Mesendoderm (in vitro differentiated cells): ENCODE measurements at regions not wholly inside any gene's neighbourhood (a gene's known extent, or its start where the extent isn't known, plus 50 kb on each side); places are given as distances from the start of the nearest gene placed in this dataset.
"Not testable (repeated sequence)": the region's sequence is repeated elsewhere in the genome, so short reads cannot be mapped to it uniquely, and the experiment has no call there.

Experiments
- DNase-seq: peaks from one replicate; pipeline ENCODE4 v3.0.0; 2013
- H2AK5ac ChIP-seq: 2 replicates; pipeline ENCODE4 v1.6.1; 2013; ENCODE audit warnings: low read length, inconsistent platforms
- H2BK120ac ChIP-seq: 2 replicates; pipeline ENCODE4 v1.6.1; 2013; ENCODE audit warnings: low read depth, mild to moderate bottlenecking, low read length, moderate library complexity, mixed read lengths
- H2BK15ac ChIP-seq: replicated peaks from 2 replicates; pipeline ENCODE4 v1.6.1; 2013; ENCODE audit warnings: low read depth, mild to moderate bottlenecking, moderate library complexity
- H2BK5ac ChIP-seq: 2 replicates; pipeline ENCODE4 v1.6.1; 2013; ENCODE audit warnings: low read length, inconsistent platforms
- H3K18ac ChIP-seq: 2 replicates; pipeline ENCODE4 v1.6.1; 2013; ENCODE audit warnings: mild to moderate bottlenecking, low read length, mixed read lengths
- H3K23ac ChIP-seq: one replicate; pipeline ENCODE4 v1.6.1; 2013; ENCODE audit warnings: low read length
- H3K27ac ChIP-seq: 2 replicates; pipeline ENCODE4 v1.5.1; 2013; ENCODE audit warnings: low read depth, mild to moderate bottlenecking, inconsistent platforms, low read length, moderate library complexity
- H3K27me3 ChIP-seq: 2 replicates; pipeline ENCODE4 v1.6.1; 2013; ENCODE audit warnings: low read length, control low read depth, mild to moderate bottlenecking, inconsistent platforms; ENCODE audit not compliant: insufficient read depth, poor library complexity
- H3K36me3 ChIP-seq: 2 replicates; pipeline ENCODE4 v1.6.1; 2013; ENCODE audit warnings: low read length, inconsistent platforms; ENCODE audit not compliant: control insufficient read depth, insufficient read depth
- H3K4ac ChIP-seq: one replicate; pipeline ENCODE4 v1.6.1; 2013; ENCODE audit warnings: low read depth, mild to moderate bottlenecking, low read length, moderate library complexity
- H3K4me1 ChIP-seq: 2 replicates; pipeline ENCODE4 v1.6.1; 2013; ENCODE audit warnings: low read depth, low read length, inconsistent platforms; ENCODE audit not compliant: control insufficient read depth
- H3K4me2 ChIP-seq: 2 replicates; pipeline ENCODE4 v1.6.1; 2013; ENCODE audit warnings: low read length
- H3K4me3 ChIP-seq: 2 replicates; pipeline ENCODE4 v1.5.1; 2013; ENCODE audit warnings: mild to moderate bottlenecking, low read length
- H3K56ac ChIP-seq: one replicate; pipeline ENCODE4 v1.6.1; 2013; ENCODE audit warnings: low read length
- H3K79me1 ChIP-seq: 2 replicates; pipeline ENCODE4 v1.6.1; 2013; ENCODE audit warnings: low read length, inconsistent platforms
- H3K79me2 ChIP-seq: 2 replicates; pipeline ENCODE4 v1.6.1; 2013; ENCODE audit warnings: mild to moderate bottlenecking, low read length; ENCODE audit not compliant: control insufficient read depth, insufficient read depth
- H3K9ac ChIP-seq: 2 replicates; pipeline ENCODE4 v1.6.1; 2013; ENCODE audit warnings: low read length, inconsistent platforms
- H4K5ac ChIP-seq: one replicate; pipeline ENCODE4 v1.6.1; 2013; ENCODE audit warnings: low read length
- H4K8ac ChIP-seq: one replicate; pipeline ENCODE4 v1.6.1; 2013; ENCODE audit warnings: low read depth, mild to moderate bottlenecking, control low read depth, low read length, moderate library complexity
- WGBS: extraction: QIAGEN DNeasy Blood & Tissue Kit; methylation state at CpG from one replicate; pipeline ENCODE4 v1.1.7; 2013; ENCODE audit warnings: low lambda C conversion rate, missing lambda C conversion rate; ENCODE audit not compliant: insufficient coverage; ENCODE audit errors: extremely low coverage; 5-methylcytosine and 5-hydroxymethylcytosine counted together

GRCh38 chr14:105586144-105586872 is 59.9 kb downstream of the TMEM121 start:
- not testable (repeated sequence) for H3K4me3 ChIP-seq, DNase-seq, H2BK120ac ChIP-seq, H3K23ac ChIP-seq, H2BK5ac ChIP-seq, H3K4ac ChIP-seq, H2AK5ac ChIP-seq, H4K5ac ChIP-seq, H3K4me2 ChIP-seq, H3K79me1 ChIP-seq, H3K79me2 ChIP-seq, H3K9ac ChIP-seq, H3K56ac ChIP-seq, H3K36me3 ChIP-seq, H3K4me1 ChIP-seq, H4K8ac ChIP-seq, H3K27me3 ChIP-seq, H2BK15ac ChIP-seq, H3K27ac ChIP-seq, H3K18ac ChIP-seq
- no CpG with 5 or more reads among the region's 16 CpGs for WGBS

DNA sequence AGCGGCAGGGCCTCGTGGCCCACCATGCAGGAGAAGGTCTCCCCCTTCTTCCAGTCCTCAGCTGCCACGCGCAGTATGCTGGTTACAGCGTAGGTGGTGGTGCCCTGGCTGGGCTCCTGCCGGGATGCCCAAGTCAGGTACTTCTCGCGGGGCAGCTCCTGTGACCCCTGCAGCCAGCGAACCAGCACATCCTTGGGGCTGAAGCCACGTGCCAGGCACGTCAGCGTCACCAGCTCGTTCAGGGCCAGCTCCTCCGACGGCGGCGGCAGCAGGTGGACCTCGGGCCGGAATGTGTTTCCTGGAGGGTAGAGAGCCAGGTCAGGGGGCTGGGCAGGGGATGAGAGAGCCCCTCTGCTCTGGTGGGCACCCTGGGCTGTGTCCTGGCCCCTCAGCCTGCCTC is 60.7 kb downstream of the TMEM121 start:
- H3K18ac ChIP-seq, H3K36me3 ChIP-seq, DNase-seq, H2BK15ac ChIP-seq, H4K5ac ChIP-seq, H2BK120ac ChIP-seq, H3K27me3 ChIP-seq, H3K4me1 ChIP-seq, H3K79me2 ChIP-seq, H2AK5ac ChIP-seq, H3K56ac ChIP-seq, H3K9ac ChIP-seq, H3K4me3 ChIP-seq, H3K27ac ChIP-seq, H3K23ac ChIP-seq, H3K79me1 ChIP-seq, H3K4ac ChIP-seq, H2BK5ac ChIP-seq, H4K8ac ChIP-seq, H3K4me2 ChIP-seq: not testable (repeated sequence)
- no CpG with 5 or more reads among the region's 19 CpGs for WGBS

DNA sequence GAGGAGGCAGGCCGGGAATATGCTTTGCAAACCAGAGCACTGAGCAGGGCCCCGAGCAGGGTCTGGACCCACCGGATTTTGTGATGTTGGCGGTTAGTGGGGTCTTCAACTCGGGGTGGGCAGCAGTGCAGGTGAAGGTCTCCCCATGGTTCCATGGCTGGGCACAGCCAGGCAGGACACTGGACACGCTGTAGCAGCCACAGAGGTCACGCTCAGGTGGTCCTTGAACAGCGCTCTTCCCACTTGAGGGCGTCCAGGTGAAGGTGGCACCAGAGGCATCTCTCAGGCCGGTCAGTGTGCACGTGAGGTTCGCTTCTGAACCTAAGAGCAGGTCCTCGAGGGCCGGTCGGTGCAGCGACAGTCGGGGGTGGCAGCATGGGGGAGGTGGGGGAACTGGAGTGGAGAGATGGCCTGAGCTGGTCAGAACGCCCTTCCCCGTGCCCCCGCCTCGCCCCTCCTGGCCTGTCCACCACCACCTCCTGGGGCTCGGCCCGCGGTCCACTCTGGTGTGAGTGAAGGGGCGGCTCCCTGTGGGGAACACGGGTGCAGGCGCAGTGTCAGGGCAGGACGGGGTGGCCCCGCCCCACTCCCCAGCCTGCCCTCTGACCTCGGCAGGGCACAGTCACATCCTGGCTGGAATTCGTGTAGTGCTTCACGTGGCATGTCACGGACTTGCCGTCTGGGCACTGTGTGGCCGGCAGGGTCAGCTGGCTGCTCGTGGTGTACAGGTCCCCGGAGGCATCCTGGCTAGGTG is 61.3 kb downstream of the TMEM121 start:
- not testable (repeated sequence) for H2BK5ac ChIP-seq, H2BK120ac ChIP-seq, H3K4ac ChIP-seq, H3K18ac ChIP-seq, H4K5ac ChIP-seq, H2AK5ac ChIP-seq, H2BK15ac ChIP-seq, H3K56ac ChIP-seq, H3K23ac ChIP-seq, H3K4me2 ChIP-seq, DNase-seq, H3K27me3 ChIP-seq, H4K8ac ChIP-seq, H3K79me2 ChIP-seq, H3K9ac ChIP-seq, H3K4me3 ChIP-seq, H3K4me1 ChIP-seq, H3K79me1 ChIP-seq, H3K36me3 ChIP-seq, H3K27ac ChIP-seq
- no CpG with 5 or more reads among the region's 37 CpGs for WGBS

DNA sequence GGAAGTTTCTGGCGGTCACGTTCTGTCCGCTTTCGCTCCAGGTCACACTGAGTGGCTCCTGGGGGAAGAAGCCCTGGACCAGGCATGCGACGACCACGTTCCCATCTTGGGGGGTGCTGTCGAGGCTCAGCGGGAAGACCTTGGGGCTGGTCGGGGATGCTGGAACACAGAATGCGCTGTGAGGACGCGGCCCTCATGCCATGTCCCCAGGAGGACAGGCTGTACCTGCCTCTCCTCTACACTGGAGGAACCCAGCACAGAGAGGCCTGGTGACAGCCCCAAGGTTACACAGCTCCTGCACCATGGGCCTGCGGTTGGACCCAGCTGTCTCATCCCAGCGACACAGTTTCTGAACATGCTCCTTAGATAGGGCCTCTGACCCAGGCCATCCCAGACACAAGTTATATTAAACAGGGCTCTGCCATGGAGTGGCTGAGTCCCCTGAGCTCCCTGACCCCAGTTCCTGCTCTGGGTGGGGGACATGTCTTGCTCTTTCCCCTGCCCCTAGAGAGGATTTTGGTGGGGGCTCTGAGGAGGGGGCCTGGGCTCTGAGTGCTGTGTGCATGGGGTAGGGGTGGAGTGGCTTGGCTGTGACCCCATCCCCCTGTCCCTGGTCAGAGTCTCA is 62.0 kb downstream of the TMEM121 start:
- Histone ChIP-seq H2BK120ac (no peak overlapping the region), H3K27me3 (no peaks in the 10 kb centered on the region), H3K36me3 (no peaks in the 10 kb centered on the region), H3K56ac (no peak overlapping the region), H4K8ac (no peak overlapping the region), H3K18ac (no peak overlapping the region), H4K5ac (no peak overlapping the region), H3K4me3 (no peak overlapping the region), H3K4me2 (no peak overlapping the region), H3K79me1 (no peaks in the 10 kb centered on the region), H3K23ac (no peak overlapping the region), H3K4ac (no peak overlapping the region), H2AK5ac (no peak overlapping the region), H2BK15ac (no peak overlapping the region), H3K79me2 (no peaks in the 10 kb centered on the region), H2BK5ac (no peak overlapping the region), H3K4me1 (no peaks in the 10 kb centered on the region), H3K9ac (no peak overlapping the region), H3K27ac (no peak overlapping the region)
- WGBS: no CpG with 5 or more reads among the region's 15 CpGs
- DNase-seq: no peak

GRCh38 chr14:105589161-105589925 is 63.0 kb downstream of the TMEM121 start:
- Histone ChIP-seq H2BK5ac (no peak overlapping the region), H2BK120ac (no peak overlapping the region), H3K4me3 (no peak overlapping the region), H4K8ac (no peak overlapping the region), H2AK5ac (no peak overlapping the region), H3K9ac (no peak overlapping the region), H4K5ac (no peak overlapping the region), H3K79me2 (no peaks in the 10 kb centered on the region), H3K36me3 (no peaks in the 10 kb centered on the region), H2BK15ac (no peak overlapping the region), H3K4me2 (no peak overlapping the region), H3K56ac (no peak overlapping the region), H3K4ac (no peak overlapping the region), H3K18ac (no peak overlapping the region), H3K27me3 (no peaks in the 10 kb centered on the region), H3K79me1 (no peaks in the 10 kb centered on the region), H3K27ac (no peak overlapping the region), H3K4me1 (no peaks in the 10 kb centered on the region), H3K23ac (no peak overlapping the region)
- no peak for DNase-seq
- no CpG with 5 or more reads among the region's 2 CpGs for WGBS
